ENCODE measurements at regions not wholly inside any gene's neighbourhood (a gene's known extent, or its start where the extent isn't known, plus 50 kb on each side); places are given as distances from the start of the nearest gene placed in this dataset.

- Histone ChIP-seq H3K4me1 (ENCODE audit: control insufficient read depth, insufficient read depth, low read length, poor library complexity, severe bottlenecking) (no peaks in the 10 kb centered on the region), H3K27ac (ENCODE audit: low read depth, low read length, severe bottlenecking) (no peak overlapping the region), H3K9me3 (ENCODE audit: control insufficient read depth, low read length) (no peaks in the 10 kb centered on the region), H3K36me3 (ENCODE audit: control insufficient read depth, insufficient read depth, low read length) (no peaks in the 10 kb centered on the region), H3K4me3 (ENCODE audit: extremely low read depth, insufficient read depth, low read length, poor library complexity, severe bottlenecking) (no peak overlapping the region)
These were observed 517.8 kb upstream of the DSEL start for GRCh38 chr18:68034296-68034695.

DNA sequence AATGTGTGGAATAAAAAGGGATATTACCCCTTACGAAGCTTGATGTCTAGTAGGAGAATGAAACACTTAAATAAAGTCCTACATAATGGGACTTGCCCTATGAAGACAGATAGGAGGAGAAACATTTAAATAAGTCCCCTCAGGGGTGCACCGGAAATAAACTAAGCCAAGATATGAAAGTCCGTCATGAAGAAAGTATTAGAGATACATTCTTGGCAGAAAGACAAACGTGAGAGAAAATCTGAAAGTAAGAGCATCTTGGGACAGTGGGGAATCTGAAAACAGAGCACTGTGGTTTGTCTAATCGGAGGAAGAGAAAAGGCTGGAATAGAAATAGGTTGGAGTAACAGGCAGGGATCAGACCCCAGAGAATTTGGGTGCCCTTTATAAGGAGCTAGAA is 516.9 kb upstream of the DSEL start:
- 90 to 91% methylated on average over 4 of the region's 5 CpGs for WGBS, 2 experiments (ENCODE audit: insufficient coverage in 2 of 2)
- Histone ChIP-seq H3K36me3 (ENCODE audit: control insufficient read depth, insufficient read depth, low read length) (no peaks in the 10 kb centered on the region), H3K4me3 (ENCODE audit: extremely low read depth, insufficient read depth, low read length, poor library complexity, severe bottlenecking) (no peak overlapping the region), H3K9me3 (ENCODE audit: control insufficient read depth, low read length) (no peaks in the 10 kb centered on the region), H3K27ac (ENCODE audit: low read depth, low read length, severe bottlenecking) (no peak overlapping the region), H3K4me1 (ENCODE audit: control insufficient read depth, insufficient read depth, low read length, poor library complexity, severe bottlenecking) (no peaks in the 10 kb centered on the region)

DNA sequence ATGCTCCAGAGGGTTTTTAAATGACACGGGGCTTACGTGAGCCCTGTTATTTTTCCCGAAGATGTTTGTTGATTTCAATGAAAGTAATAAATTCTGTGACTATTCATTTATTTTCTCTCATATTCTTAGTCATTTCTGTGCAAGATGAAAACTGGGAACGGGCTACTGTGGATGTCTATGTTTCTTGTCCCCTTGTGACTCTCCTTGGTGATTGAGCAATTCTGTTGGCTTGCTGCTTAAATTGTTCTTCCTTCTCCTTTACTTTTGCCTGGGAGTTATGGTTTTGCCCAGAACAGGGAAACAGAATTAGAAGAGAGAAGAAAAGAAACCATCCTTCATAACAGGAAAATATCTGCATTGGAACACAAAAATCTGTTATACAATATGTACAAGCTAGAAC is 508.2 kb upstream of the DSEL start:
- H3K4me1 ChIP-seq (ENCODE audit: control insufficient read depth, insufficient read depth, low read length, poor library complexity, severe bottlenecking): no peaks in the 10 kb centered on the region
- no peak overlapping the region for H3K4me3 ChIP-seq (ENCODE audit: extremely low read depth, insufficient read depth, low read length, poor library complexity, severe bottlenecking)
- H3K27ac ChIP-seq (ENCODE audit: low read depth, low read length, severe bottlenecking): no peak overlapping the region
- no peaks in the 10 kb centered on the region for H3K36me3 ChIP-seq (ENCODE audit: control insufficient read depth, insufficient read depth, low read length)
- no CpG with 5 or more reads among the region's 4 CpGs for WGBS, 2 experiments (ENCODE audit: insufficient coverage in 2 of 2)
- no peaks in the 10 kb centered on the region for H3K9me3 ChIP-seq (ENCODE audit: control insufficient read depth, low read length)

GRCh38 chr18:68017385-68017784 is 500.9 kb upstream of the DSEL start:
- H3K9me3 ChIP-seq (ENCODE audit: control insufficient read depth, low read length): no peaks in the 10 kb centered on the region
- no peaks in the 10 kb centered on the region for H3K36me3 ChIP-seq (ENCODE audit: control insufficient read depth, insufficient read depth, low read length)
- no peak overlapping the region for H3K4me3 ChIP-seq (ENCODE audit: extremely low read depth, insufficient read depth, low read length, poor library complexity, severe bottlenecking)
- H3K27ac ChIP-seq (ENCODE audit: low read depth, low read length, severe bottlenecking): no peak overlapping the region
- no peaks in the 10 kb centered on the region for H3K4me1 ChIP-seq (ENCODE audit: control insufficient read depth, insufficient read depth, low read length, poor library complexity, severe bottlenecking)
- 83 to 97% methylated on average over 5 of the region's 8 CpGs for WGBS, 2 experiments (ENCODE audit: insufficient coverage in 2 of 2)

- Histone ChIP-seq H3K36me3 (ENCODE audit: control insufficient read depth, insufficient read depth, low read length) (no peaks in the 10 kb centered on the region), H3K27ac (ENCODE audit: low read depth, low read length, severe bottlenecking) (no peak overlapping the region), H3K4me3 (ENCODE audit: extremely low read depth, insufficient read depth, low read length, poor library complexity, severe bottlenecking) (no peak overlapping the region), H3K9me3 (ENCODE audit: control insufficient read depth, low read length) (no peaks in the 10 kb centered on the region), H3K4me1 (ENCODE audit: control insufficient read depth, insufficient read depth, low read length, poor library complexity, severe bottlenecking) (no peaks in the 10 kb centered on the region)
- WGBS, 2 experiments (ENCODE audit: insufficient coverage in 2 of 2): 54 to 67% methylated on average over 3 to 4 of the region's 5 CpGs
These were observed 481.0 kb upstream of the DSEL start for GRCh38 chr18:67997496-67997895.

DNA sequence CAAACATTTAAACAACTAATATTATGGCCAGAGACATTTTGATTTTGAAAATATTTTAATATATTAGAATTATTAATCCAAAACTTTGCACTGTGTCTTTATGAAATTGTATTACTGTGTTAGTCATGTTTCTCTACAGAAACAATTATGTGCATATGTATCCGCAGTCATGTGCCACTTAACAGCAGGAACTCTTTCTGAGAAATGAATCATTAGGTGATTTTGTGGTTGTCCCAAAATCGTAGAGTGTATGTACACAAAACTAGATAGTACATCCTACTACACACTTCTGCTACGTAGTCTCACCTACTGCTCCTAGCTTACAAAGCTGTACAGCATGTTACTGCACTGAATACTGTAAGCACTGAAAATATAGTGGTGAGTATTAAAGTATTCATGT is 479.2 kb upstream of the DSEL start:
- no CpG with 5 or more reads among the region's 3 CpGs for WGBS, 2 experiments (ENCODE audit: insufficient coverage in 2 of 2)
- no peaks in the 10 kb centered on the region for H3K9me3 ChIP-seq (ENCODE audit: control insufficient read depth, low read length)
- no peaks in the 10 kb centered on the region for H3K4me1 ChIP-seq (ENCODE audit: control insufficient read depth, insufficient read depth, low read length, poor library complexity, severe bottlenecking)
- H3K36me3 ChIP-seq (ENCODE audit: control insufficient read depth, insufficient read depth, low read length): no peaks in the 10 kb centered on the region
- no peak overlapping the region for H3K27ac ChIP-seq (ENCODE audit: low read depth, low read length, severe bottlenecking)
- no peak overlapping the region for H3K4me3 ChIP-seq (ENCODE audit: extremely low read depth, insufficient read depth, low read length, poor library complexity, severe bottlenecking)

DNA sequence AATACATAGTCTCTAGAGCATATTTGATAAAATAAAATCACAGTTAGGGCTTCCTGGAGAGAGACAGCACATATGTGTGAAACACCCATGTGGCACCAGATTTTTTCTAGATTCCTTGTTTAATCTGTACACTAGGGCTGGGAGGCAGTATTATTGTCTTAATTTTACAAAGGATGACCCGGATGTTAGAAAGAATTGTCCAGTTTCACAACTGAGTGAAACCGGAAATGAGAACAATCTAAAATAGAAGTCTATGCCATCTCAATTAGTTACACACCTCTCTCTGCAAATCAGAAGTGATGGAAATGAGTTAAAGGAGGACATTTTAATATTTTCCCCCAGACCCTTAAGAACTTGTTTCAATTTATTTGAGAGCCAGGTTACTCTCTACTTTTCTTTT is 463.7 kb upstream of the DSEL start:
- no peak overlapping the region for H3K4me3 ChIP-seq (ENCODE audit: extremely low read depth, insufficient read depth, low read length, poor library complexity, severe bottlenecking)
- H3K9me3 ChIP-seq (ENCODE audit: control insufficient read depth, low read length): no peaks in the 10 kb centered on the region
- no CpG with 5 or more reads among the region's 2 CpGs for WGBS, 2 experiments (ENCODE audit: insufficient coverage in 2 of 2)
- no peaks in the 10 kb centered on the region for H3K4me1 ChIP-seq (ENCODE audit: control insufficient read depth, insufficient read depth, low read length, poor library complexity, severe bottlenecking)
- H3K36me3 ChIP-seq (ENCODE audit: control insufficient read depth, insufficient read depth, low read length): no peaks in the 10 kb centered on the region
- no peak overlapping the region for H3K27ac ChIP-seq (ENCODE audit: low read depth, low read length, severe bottlenecking)

DNA sequence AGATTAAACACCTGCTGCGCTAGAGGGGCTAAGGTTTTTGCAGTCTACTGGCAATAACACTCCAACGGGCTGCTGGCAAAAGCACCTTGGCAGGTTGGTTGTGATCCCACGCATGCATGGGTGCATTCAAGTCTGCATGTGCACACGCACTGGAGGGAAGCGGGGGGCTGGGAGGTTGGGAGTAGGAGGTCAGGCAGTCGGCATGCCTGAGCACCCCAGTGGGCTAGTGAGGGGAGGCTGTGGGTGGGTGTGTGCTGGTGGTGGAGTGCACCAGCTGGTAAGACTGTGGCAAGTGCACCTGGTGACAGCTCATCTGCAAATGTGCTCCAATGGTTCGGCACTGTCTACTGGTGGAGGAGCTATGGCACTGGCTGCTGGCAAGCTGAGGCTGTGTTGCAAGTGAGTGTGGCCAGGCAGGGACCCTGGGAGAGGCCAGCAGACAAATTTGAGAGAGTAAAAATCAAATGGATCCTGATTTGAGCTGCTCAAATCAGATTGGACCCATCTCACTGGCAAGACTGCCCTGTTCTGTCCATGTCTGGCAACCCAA is 460.6 kb upstream of the DSEL start:
- Histone ChIP-seq H3K4me1 (ENCODE audit: control insufficient read depth, insufficient read depth, low read length, poor library complexity, severe bottlenecking) (no peaks in the 10 kb centered on the region), H3K27ac (ENCODE audit: low read depth, low read length, severe bottlenecking) (no peak overlapping the region), H3K36me3 (ENCODE audit: control insufficient read depth, insufficient read depth, low read length) (no peaks in the 10 kb centered on the region), H3K4me3 (ENCODE audit: extremely low read depth, insufficient read depth, low read length, poor library complexity, severe bottlenecking) (no peak overlapping the region), H3K9me3 (ENCODE audit: control insufficient read depth, low read length) (no peaks in the 10 kb centered on the region)
- 88 to 93% methylated on average over 5 to 7 of the region's 7 CpGs for WGBS, 2 experiments (ENCODE audit: insufficient coverage in 2 of 2)

GRCh38 chr18:67973916-67974315 is 457.4 kb upstream of the DSEL start:
- H3K4me1 ChIP-seq (ENCODE audit: control insufficient read depth, insufficient read depth, low read length, poor library complexity, severe bottlenecking): no peaks in the 10 kb centered on the region
- WGBS, 2 experiments (ENCODE audit: insufficient coverage in 2 of 2): no CpG with 5 or more reads among the region's 1 CpG
- no peak overlapping the region for H3K4me3 ChIP-seq (ENCODE audit: extremely low read depth, insufficient read depth, low read length, poor library complexity, severe bottlenecking)
- H3K9me3 ChIP-seq (ENCODE audit: control insufficient read depth, low read length): no peaks in the 10 kb centered on the region
- H3K27ac ChIP-seq (ENCODE audit: low read depth, low read length, severe bottlenecking): no peak overlapping the region
- H3K36me3 ChIP-seq (ENCODE audit: control insufficient read depth, insufficient read depth, low read length): no peaks in the 10 kb centered on the region

GRCh38 chr18:67969458-67969857 is 452.9 kb upstream of the DSEL start:
- Histone ChIP-seq H3K4me1 (ENCODE audit: control insufficient read depth, insufficient read depth, low read length, poor library complexity, severe bottlenecking) (no peaks in the 10 kb centered on the region), H3K4me3 (ENCODE audit: extremely low read depth, insufficient read depth, low read length, poor library complexity, severe bottlenecking) (no peak overlapping the region), H3K9me3 (ENCODE audit: control insufficient read depth, low read length) (no peaks in the 10 kb centered on the region), H3K36me3 (ENCODE audit: control insufficient read depth, insufficient read depth, low read length) (no peaks in the 10 kb centered on the region), H3K27ac (ENCODE audit: low read depth, low read length, severe bottlenecking) (no peak overlapping the region)
- WGBS, 2 experiments (ENCODE audit: insufficient coverage in 2 of 2): no CpG with 5 or more reads among the region's 1 CpG

DNA sequence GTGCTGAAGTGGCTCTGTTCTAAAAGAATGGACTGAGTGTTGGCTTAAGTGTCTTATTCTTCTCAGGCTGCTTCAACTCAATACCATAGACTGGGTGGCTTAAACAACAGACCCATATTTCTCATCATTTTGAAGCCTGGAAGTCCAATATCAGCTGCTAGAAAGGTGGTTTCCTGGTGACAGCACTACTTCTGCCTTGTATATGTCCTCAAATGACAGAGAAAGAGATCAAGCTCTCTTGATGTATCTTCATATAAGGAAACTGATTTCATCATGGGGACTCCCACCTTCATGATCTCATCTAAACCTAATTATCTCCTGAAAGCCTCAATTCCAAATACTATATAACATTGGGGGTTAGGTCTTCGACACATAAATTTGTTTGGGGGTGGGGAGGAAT is 449.7 kb upstream of the DSEL start:
- H3K4me1 ChIP-seq (ENCODE audit: control insufficient read depth, insufficient read depth, low read length, poor library complexity, severe bottlenecking): no peaks in the 10 kb centered on the region

More for the DNA sequence above, 449.7 kb upstream of the DSEL start:
- H3K9me3 ChIP-seq (ENCODE audit: control insufficient read depth, low read length): no peaks in the 10 kb centered on the region
- H3K27ac ChIP-seq (ENCODE audit: low read depth, low read length, severe bottlenecking): no peak overlapping the region
- H3K4me3 ChIP-seq (ENCODE audit: extremely low read depth, insufficient read depth, low read length, poor library complexity, severe bottlenecking): no peak overlapping the region
- WGBS, 2 experiments (ENCODE audit: insufficient coverage in 2 of 2): no CpG with 5 or more reads among the region's 1 CpG
- H3K36me3 ChIP-seq (ENCODE audit: control insufficient read depth, insufficient read depth, low read length): no peaks in the 10 kb centered on the region
